HepG2 (cell line): ENCODE measurements at regions not wholly inside any gene's neighbourhood (a gene's known extent, or its start where the extent isn't known, plus 50 kb on each side); places are given as distances from the start of the nearest gene placed in this dataset.

ENCODE experiments used
- CHD4 ChIP-seq: fragments of 200-600 bp; sonication (generic); IDR thresholded peaks from 2 replicates; pipeline ENCODE4 v1.7.0; 2017; ENCODE audit warnings: mild to moderate bottlenecking, low read length, borderline replicate concordance
- KDM5A ChIP-seq: fragments of 200-600 bp; sonication (generic); IDR thresholded peaks from 2 replicates; pipeline ENCODE4 v1.7.0; 2018; ENCODE audit warnings: antibody characterized with exemption, mild to moderate bottlenecking, low read length, borderline replicate concordance
- MAFK ChIP-seq, 2 experiments: IDR thresholded peaks in 1 of 2; conservative IDR thresholded peaks in 1 of 2; 2 replicates each; pipeline ENCODE4 v1.6.1; 2011; ENCODE audit warnings: improper control_type of control experiment in 2 of 2, low read length in 2 of 2
- NPAS2 ChIP-seq: sonication (generic); formaldehyde crosslinking; IDR thresholded peaks from 2 replicates; pipeline ENCODE4 v1.8.0; 2022; ENCODE audit warnings: mild to moderate bottlenecking, missing genetic modification reagents, borderline replicate concordance
- TF ChIP-seq, protein P1 (sequence below): sonication (generic); formaldehyde crosslinking; IDR thresholded peaks from 2 replicates; pipeline ENCODE4 v1.5.0; 2020; ENCODE audit warnings: mild to moderate bottlenecking, missing genetic modification reagents, moderate library complexity

DNA sequence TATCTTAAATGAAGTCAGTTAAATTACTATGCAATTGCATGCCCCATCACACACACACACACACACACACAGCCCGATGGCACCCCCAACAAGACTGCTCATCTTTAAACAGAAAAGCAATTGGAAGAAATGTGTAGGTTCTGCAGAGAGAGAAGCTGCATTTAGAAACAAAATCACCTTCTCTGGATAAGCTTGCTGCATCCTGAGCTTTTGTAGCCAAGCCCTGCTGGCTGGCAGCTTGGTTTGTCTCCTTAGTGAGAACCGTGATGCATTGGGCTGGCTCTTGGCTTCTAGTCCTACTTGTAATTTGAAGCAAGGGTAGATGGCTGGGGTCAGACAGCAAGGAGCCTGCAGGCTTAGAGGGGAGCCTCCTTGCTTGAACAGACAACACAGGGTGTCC lies 153.8 kb downstream of the SOX9 start:
- no peak for TF ChIP-seq NPAS2 (CRISPR knock-in tag)
- no peak for TF ChIP-seq KDM5A
- TF ChIP-seq, protein P1, sequence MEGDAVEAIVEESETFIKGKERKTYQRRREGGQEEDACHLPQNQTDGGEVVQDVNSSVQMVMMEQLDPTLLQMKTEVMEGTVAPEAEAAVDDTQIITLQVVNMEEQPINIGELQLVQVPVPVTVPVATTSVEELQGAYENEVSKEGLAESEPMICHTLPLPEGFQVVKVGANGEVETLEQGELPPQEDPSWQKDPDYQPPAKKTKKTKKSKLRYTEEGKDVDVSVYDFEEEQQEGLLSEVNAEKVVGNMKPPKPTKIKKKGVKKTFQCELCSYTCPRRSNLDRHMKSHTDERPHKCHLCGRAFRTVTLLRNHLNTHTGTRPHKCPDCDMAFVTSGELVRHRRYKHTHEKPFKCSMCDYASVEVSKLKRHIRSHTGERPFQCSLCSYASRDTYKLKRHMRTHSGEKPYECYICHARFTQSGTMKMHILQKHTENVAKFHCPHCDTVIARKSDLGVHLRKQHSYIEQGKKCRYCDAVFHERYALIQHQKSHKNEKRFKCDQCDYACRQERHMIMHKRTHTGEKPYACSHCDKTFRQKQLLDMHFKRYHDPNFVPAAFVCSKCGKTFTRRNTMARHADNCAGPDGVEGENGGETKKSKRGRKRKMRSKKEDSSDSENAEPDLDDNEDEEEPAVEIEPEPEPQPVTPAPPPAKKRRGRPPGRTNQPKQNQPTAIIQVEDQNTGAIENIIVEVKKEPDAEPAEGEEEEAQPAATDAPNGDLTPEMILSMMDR (CRISPR knock-in tag) = no peak
- TF ChIP-seq CHD4 = no peak
- TF ChIP-seq MAFK (conservative IDR thresholded peaks at IDR 0.05 in 1 of 2, IDR thresholded peaks at IDR 0.05 in 1 of 2; ENCODE audit: low read length in 2 of 2) = no peak
